ENCODE measurements at regions not wholly inside any gene's neighbourhood (a gene's known extent, or its start where the extent isn't known, plus 50 kb on each side); places are given as distances from the start of the nearest gene placed in this dataset.

- no peak for TF ChIP-seq POLR2A (IDR thresholded peaks at IDR 0.05)
- TF ChIP-seq CTCF (IDR thresholded peaks at IDR 0.05), result no peak
These were observed 281.1 kb upstream of the PFKP start for GRCh38 chr10:2786251-2786650.
